ENCODE measurements at regions not wholly inside any gene's neighbourhood (a gene's known extent, or its start where the extent isn't known, plus 50 kb on each side); places are given as distances from the start of the nearest gene placed in this dataset.

- no peak for DNase-seq
Measured at GRCh38 chr18:51654488-51655326, 457.2 kb upstream of the MEX3C start.

GRCh38 chr18:51655327-51655698 lies 457.8 kb upstream of the MEX3C start:
- no peak for DNase-seq

GRCh38 chr18:51656249-51656648 lies 458.8 kb upstream of the MEX3C start:
- no peak for DNase-seq

GRCh38 chr18:51658436-51658835 lies 461.0 kb upstream of the MEX3C start:
- no peak for DNase-seq

DNA sequence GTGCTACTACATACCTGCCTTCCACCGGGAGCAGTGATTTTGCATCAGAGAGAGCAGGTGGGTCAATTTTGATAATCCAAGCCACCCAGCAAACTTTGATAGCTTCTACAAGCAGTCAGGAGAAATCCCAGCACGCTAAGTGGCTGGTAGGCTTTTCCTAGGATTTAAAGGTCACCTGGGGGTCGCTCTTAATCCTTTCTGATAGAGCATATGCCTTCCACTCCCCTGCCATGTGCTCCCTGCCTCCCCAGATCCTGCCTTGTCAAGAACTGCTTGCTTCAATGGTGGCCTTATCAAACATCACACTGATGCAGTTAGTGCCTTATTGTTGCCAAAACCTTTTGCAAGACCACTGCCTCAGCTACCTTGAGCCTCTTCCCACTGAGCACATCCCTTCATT lies 462.3 kb upstream of the MEX3C start:
- DNase-seq = no peak

- no peak for DNase-seq
Measured at GRCh38 chr18:51660188-51660715, 462.8 kb upstream of the MEX3C start.

GRCh38 chr18:51664236-51664635 lies 466.8 kb upstream of the MEX3C start:
- no peak for DNase-seq

DNA sequence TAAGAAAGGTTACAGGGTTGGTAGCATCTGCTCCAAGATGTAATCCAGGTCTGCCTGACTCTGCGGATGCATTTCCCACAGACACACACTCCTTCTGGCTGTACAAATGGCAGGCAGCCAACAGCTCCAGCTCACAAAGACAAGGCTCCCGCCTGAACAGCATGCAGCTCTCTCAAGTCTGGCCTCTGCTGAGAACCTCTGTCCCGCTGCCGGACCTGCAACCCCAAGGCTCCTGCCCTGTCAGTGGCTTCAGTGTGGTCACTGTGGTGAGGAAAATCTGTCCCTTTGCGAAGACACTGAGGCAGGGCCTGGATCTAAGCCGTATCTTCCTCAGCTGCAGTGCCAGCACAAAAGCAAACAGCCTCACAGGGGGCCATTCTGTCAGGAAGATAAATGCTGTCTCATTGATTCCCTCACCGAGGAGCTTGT lies 469.3 kb upstream of the MEX3C start:
- no peak for DNase-seq

GRCh38 chr18:51668101-51668500 lies 470.6 kb upstream of the MEX3C start:
- peak in 1 of 6 experiments; percentile 0 for DNase-seq

DNA sequence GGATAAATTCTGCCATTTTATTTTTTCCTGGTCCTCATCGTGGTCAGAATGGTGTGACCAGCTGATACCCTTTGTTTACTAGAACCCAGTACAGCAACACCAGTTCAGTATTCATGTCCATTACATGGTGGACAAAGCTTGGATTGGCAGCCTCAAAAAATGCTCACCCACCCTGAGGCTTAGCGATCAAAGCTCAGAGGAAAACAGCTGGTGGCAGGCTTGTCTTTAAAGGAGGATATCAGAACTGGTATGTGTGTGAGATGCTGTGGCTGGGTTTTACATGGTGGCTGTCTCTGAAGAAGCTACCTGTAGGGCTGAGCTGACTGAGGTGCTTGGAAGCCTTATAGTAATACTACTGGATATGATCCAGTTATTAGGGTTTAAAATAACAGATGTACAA lies 471.1 kb upstream of the MEX3C start:
- DNase-seq = no peak

GRCh38 chr18:51686590-51686989 lies 489.1 kb upstream of the MEX3C start:
- no peak for DNase-seq

DNA sequence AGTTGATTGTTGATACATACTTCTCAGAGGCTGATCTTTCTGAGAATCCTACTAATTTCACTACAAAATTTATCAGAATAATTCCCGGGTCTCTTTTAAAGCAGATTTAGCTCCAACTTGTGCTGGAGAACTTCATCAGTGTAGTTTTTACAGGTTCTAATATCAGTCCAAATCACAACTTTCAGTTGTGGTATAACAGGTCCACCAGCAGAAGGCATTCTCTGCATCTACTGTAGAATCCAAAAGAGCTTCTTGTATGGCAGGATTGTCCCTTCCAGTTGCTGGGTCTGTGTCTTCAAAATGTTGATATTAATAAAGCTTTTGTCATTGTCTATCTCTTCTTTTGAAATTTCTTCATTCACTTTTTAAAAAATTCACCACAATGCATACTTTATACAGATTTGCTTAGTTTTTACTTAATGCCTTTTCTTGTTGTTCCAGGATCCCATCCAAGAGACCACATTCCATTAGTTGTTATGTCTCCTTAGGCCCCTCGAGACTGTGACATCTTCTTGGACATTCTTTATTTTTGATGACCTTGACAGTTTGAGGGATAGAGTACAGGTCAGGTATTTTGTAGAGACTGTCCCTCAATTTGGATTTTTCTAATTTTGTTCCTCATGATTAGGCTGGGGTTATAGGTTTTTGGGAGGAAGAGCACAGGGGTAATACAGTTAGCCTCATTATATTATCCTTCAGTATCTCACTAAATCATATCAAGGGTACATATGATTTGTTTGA lies 490.5 kb upstream of the MEX3C start:
- no peak for DNase-seq

GRCh38 chr18:51692612-51693011 lies 495.1 kb upstream of the MEX3C start:
- no peak for DNase-seq

DNA sequence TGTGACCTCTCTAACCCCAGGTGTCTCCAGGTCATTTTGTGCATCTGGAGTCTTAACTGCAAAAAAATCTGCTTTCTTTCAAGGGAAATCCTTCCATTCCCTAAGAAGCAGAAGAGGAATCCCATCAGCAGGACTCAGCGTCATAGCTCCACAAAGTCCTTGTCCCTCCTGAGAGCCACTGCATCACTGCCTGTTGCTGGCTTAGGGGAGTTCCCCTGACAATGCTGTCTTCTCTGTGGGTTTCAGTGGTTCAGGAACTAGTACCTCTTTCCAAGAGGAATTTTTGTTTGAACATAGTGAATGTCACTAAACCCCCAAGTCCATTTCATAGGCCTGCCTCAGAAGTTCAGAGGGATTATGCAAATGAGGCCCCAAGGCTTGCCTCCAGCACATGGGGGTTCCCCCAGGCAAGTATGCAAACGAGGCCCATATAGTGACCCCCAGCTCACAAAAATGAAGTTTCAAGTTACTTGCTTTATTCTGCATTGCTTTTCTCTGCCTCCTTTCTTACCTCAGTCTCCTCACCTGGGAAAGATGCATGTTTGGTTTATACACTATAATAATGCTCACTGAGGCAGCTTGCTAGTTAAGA lies 513.9 kb upstream of the MEX3C start:
- no peak for DNase-seq

- no peak for DNase-seq
Measured at GRCh38 chr18:51712821-51713220, 515.3 kb upstream of the MEX3C start.

GRCh38 chr18:51716277-51716676 lies 518.8 kb upstream of the MEX3C start:
- no peak for DNase-seq

GRCh38 chr18:51721388-51721787 lies 523.9 kb upstream of the MEX3C start:
- DNase-seq = peak in 1 of 6 experiments; percentile 1

- DNase-seq = no peak
Measured at GRCh38 chr18:51721996-51722395, 524.5 kb upstream of the MEX3C start.

- DNase-seq = no peak
Measured at GRCh38 chr18:51724790-51725721, 527.6 kb upstream of the MEX3C start.

- DNase-seq = no peak
Measured at GRCh38 chr18:51726614-51727013, 529.1 kb upstream of the MEX3C start.

DNA sequence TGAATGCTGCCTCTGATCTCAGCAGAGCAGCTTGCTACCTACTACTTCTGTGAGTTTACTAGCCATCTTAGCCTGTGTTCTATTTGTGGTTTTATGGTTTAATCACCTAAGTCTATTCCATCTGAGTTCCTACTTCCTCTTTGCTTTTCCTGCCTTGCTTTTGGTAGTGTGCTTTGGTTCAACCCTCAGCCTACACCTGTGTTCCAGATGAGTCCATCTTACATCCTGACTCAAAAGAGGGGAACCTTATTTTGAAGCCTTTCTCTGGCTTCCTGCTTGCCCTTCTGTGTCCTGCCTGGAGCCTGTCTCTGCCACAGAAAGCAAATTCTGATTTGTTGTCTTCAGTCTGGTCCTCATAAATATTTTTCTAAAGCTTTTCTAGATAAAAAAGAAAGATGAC lies 530.3 kb upstream of the MEX3C start:
- no peak for DNase-seq

DNA sequence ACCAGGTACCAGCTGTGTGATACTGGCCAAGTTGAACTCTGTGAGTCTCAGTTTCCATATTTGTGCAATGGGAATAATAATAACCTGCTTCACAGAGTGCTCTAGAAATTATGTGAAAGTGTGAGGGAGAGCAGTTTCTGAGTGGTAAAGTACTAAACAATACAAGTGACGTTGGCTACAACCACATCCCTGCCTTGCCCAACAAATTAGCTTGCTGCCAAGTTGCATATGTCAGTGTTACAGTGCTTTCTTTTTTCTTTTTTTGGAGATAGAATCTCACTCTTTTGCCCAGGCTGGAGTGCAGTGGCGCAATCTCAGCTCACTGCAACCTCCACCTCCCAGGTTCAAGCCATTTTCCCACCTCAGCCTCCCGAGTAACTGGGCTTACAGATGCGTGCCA lies 533.6 kb upstream of the MEX3C start:
- DNase-seq = no peak

- no peak for DNase-seq
Measured at GRCh38 chr18:51734576-51734975, 537.1 kb upstream of the MEX3C start.

Data from stimulated activated naive CD4-positive, alpha-beta T cell (primary cell).